Adrenal gland (tissue), 9 donors: ENCODE measurements at regions not wholly inside any gene's neighbourhood (a gene's known extent, or its start where the extent isn't known, plus 50 kb on each side); places are given as distances from the start of the nearest gene placed in this dataset.

Source experiments
- DNase-seq, 7 donors: peaks; one replicate each; pipeline ENCODE4 v3.0.0-alpha.2; 2019 to 2020
- H3K27ac ChIP-seq, 5 donors: fragments of 200-600 bp; sonication (generic) in 4 of 5; 1 replicate in 3 of 5; 2 replicates in 2 of 5; pipeline versions ENCODE4 v1.5.1 to v1.8.0; 2016 to 2020; ENCODE audit warnings: mild to moderate bottlenecking in 1 of 5
- H3K27me3 ChIP-seq: fragments of 200-600 bp; 2 replicates; pipeline ENCODE4 v1.8.0; 2021
- H3K36me3 ChIP-seq, 2 donors: fragments of 200-600 bp; replicated peaks in 1 of 2; 1 replicate in 1 of 2; 2 replicates in 1 of 2; pipeline versions ENCODE4 v1.5.1 to v1.8.0; 2018 to 2022
- H3K4me1 ChIP-seq, 2 donors: fragments of 200-600 bp; replicated peaks in 1 of 2; 1 replicate in 1 of 2; 2 replicates in 1 of 2; pipeline versions ENCODE4 v1.5.1 to v1.8.0; 2018 to 2021
- H3K4me3 ChIP-seq, 4 donors: fragments of 200-600 bp; sonication (generic) in 3 of 4; one replicate each; pipeline ENCODE4 v1.5.1; 2016 to 2018
- H3K9me3 ChIP-seq, 3 donors: fragments of 200-600 bp; sonication (generic) in 1 of 3; replicated peaks in 1 of 3; 1 replicate in 2 of 3; 2 replicates in 1 of 3; pipeline versions ENCODE4 v1.5.1 to v1.8.0; 2016 to 2021
- CTCF ChIP-seq, 6 experiments: fragments of 450-650 bp in 4 of 6; fragments of 200-600 bp in 2 of 6; sonication (generic) in 1 of 6; IDR thresholded peaks; 1 replicate in 5 of 6; 2 replicates in 1 of 6; pipeline versions ENCODE4 v1.5.1 to v1.8.0; 2016 to 2021; ENCODE audit warnings: antibody characterized with exemption in 6 of 6, mild to moderate bottlenecking in 2 of 6, moderate library complexity in 1 of 6
- POLR2A ChIP-seq, 2 donors: fragments of 450-650 bp; IDR thresholded peaks; one replicate each; pipeline ENCODE4 v1.6.1; 2017; ENCODE audit warnings: antibody characterized with exemption in 2 of 2, mild to moderate bottlenecking in 2 of 2, moderate library complexity in 1 of 2
- WGBS, 4 donors: extraction: QIAGEN DNeasy Blood & Tissue Kit in 2 of 4; methylation state at CpG; one replicate each; pipeline versions ENCODE4 v1.1.5 to v1.1.7; 2013 to 2017; 5-methylcytosine and 5-hydroxymethylcytosine counted together
- intact Hi-C, 2 donors: fragments of 100-400 bp; cut with DNase I; formaldehyde crosslinking; loops; one replicate each; pipeline versions ENCODE4 v1.14.1 to v1.15.0; 2022 to 2023
- donor health status: healthy with polysubstance abuse.
- donor health status: Bipolar disorder and iron deficiency.
- donor health status: DM: yes; HTN: yes; CAD: no.
- donor health status: DM: no; HTN: no; CAD: no.
- donor health status: DM: no; HTN: no; CAD: no.

- Histone ChIP-seq H3K36me3 (no peaks in the 10 kb centered on the region), H3K27ac (no peak overlapping the region), H3K4me1 (no peaks in the 10 kb centered on the region), H3K27me3 (no peaks in the 10 kb centered on the region), H3K9me3 (no peaks in the 10 kb centered on the region), H3K4me3 (no peak overlapping the region)
- intact Hi-C loops = no loop called here
- WGBS, 4 donors = 67 to 85% (median 74%) methylated on average over 5 of the region's 5 CpGs
- TF ChIP-seq POLR2A (IDR thresholded peaks at IDR 0.05) (no peak), CTCF (IDR thresholded peaks at IDR 0.05) (no peak)
- no peak for DNase-seq
Measured at GRCh38 chr2:235162837-235163197, 211.0 kb downstream of the SH3BP4 start.

GRCh38 chr2:235165136-235165535 is 213.3 kb downstream of the SH3BP4 start:
- no peak for TF ChIP-seq CTCF (IDR thresholded peaks at IDR 0.05)
- DNase-seq = no peak
- H3K27ac ChIP-seq = no peak overlapping the region
- intact Hi-C loops = no loop called here
- 68 to 94% (median 87%) methylated on average over 5 to 9 of the region's 9 CpGs for WGBS, 4 donors
- no peaks in the 10 kb centered on the region for H3K27me3 ChIP-seq
- H3K36me3 ChIP-seq = no peaks in the 10 kb centered on the region
- H3K4me3 ChIP-seq = no peak overlapping the region
- no peaks in the 10 kb centered on the region for H3K9me3 ChIP-seq
- H3K4me1 ChIP-seq = no peaks in the 10 kb centered on the region

GRCh38 chr2:235165631-235166030 is 213.8 kb downstream of the SH3BP4 start:
- H3K27ac ChIP-seq = no peak overlapping the region
- no peaks in the 10 kb centered on the region for H3K9me3 ChIP-seq
- no peaks in the 10 kb centered on the region for H3K36me3 ChIP-seq
- 71 to 83% (median 80%) methylated on average over 4 of the region's 4 CpGs for WGBS, 4 donors
- H3K4me3 ChIP-seq = no peak overlapping the region
- TF ChIP-seq POLR2A (IDR thresholded peaks at IDR 0.05) (no peak), CTCF (IDR thresholded peaks at IDR 0.05) (no peak)
- H3K27me3 ChIP-seq = no peaks in the 10 kb centered on the region
- intact Hi-C loops = no loop called here
- H3K4me1 ChIP-seq = no peaks in the 10 kb centered on the region
- no peak for DNase-seq

- no peaks in the 10 kb centered on the region for H3K36me3 ChIP-seq
- H3K4me1 ChIP-seq = peaks cover 0 to 9% of the 10 kb centered on the region in 2 donors
- intact Hi-C loops = no loop called here
- H3K27ac ChIP-seq = no peak overlapping the region
- no peak for DNase-seq
- H3K27me3 ChIP-seq = no peaks in the 10 kb centered on the region
- TF ChIP-seq CTCF (IDR thresholded peaks at IDR 0.05) (no peak), POLR2A (IDR thresholded peaks at IDR 0.05) (no peak)
- H3K4me3 ChIP-seq = no peak overlapping the region
- no peaks in the 10 kb centered on the region for H3K9me3 ChIP-seq
- WGBS, 4 donors = 68 to 86% (median 81%) methylated on average over 8 of the region's 8 CpGs
Measured at GRCh38 chr2:235168174-235168979, 216.6 kb downstream of the SH3BP4 start.
